Upper lobe of right lung (tissue), 1 donor: ENCODE measurements at regions not wholly inside any gene's neighbourhood (a gene's known extent, or its start where the extent isn't known, plus 50 kb on each side); places are given as distances from the start of the nearest gene placed in this dataset.

Experiments used
- ATAC-seq: fragments of 200-7000 bp; cut with Tn5 transposase; one replicate; pipeline ENCODE4 v1.9.1; 2020; ENCODE audit warnings: mild to moderate bottlenecking, moderate library complexity
- DNase-seq: peaks from one replicate; pipeline ENCODE4 v3.0.0-alpha.2; 2020
- H3K27ac ChIP-seq: fragments of 200-600 bp; one replicate; pipeline ENCODE4 v1.8.0; 2022
- H3K27me3 ChIP-seq: fragments of 200-600 bp; one replicate; pipeline ENCODE4 v1.8.0; 2022; ENCODE audit warnings: mild to moderate bottlenecking
- H3K36me3 ChIP-seq: fragments of 200-600 bp; one replicate; pipeline ENCODE4 v1.8.0; 2022
- H3K4me1 ChIP-seq: fragments of 200-600 bp; one replicate; pipeline ENCODE4 v1.8.0; 2022
- H3K4me3 ChIP-seq: fragments of 200-600 bp; one replicate; pipeline ENCODE4 v1.8.0; 2022; ENCODE audit warnings: mild to moderate bottlenecking
- H3K9me3 ChIP-seq: fragments of 200-600 bp; one replicate; pipeline ENCODE4 v1.8.0; 2022
- CTCF ChIP-seq: fragments of 200-600 bp; IDR thresholded peaks from one replicate; pipeline ENCODE4 v1.8.0; 2022; ENCODE audit warnings: antibody characterized with exemption
- intact Hi-C: fragments of 100-400 bp; cut with DNase I; formaldehyde crosslinking; loops from one replicate; pipeline ENCODE4 v1.11.0; 2022
- donor health status: DM: no; HTN: yes; CAD: no; lungs with severe emphysema.

- Histone ChIP-seq H3K27ac (no peak overlapping the region), H3K27me3 (no peaks in the 10 kb centered on the region), H3K4me1 (no peaks in the 10 kb centered on the region), H3K4me3 (no peak overlapping the region), H3K36me3 (no peaks in the 10 kb centered on the region), H3K9me3 (no peaks in the 10 kb centered on the region)
- DNase-seq (no peak), ATAC-seq (no peak)
- intact Hi-C loops, result no loop called here
- TF ChIP-seq CTCF, result no peak
These were observed 366.0 kb downstream of the BRD1 start for GRCh38 chr22:49461674-49462073.

DNA sequence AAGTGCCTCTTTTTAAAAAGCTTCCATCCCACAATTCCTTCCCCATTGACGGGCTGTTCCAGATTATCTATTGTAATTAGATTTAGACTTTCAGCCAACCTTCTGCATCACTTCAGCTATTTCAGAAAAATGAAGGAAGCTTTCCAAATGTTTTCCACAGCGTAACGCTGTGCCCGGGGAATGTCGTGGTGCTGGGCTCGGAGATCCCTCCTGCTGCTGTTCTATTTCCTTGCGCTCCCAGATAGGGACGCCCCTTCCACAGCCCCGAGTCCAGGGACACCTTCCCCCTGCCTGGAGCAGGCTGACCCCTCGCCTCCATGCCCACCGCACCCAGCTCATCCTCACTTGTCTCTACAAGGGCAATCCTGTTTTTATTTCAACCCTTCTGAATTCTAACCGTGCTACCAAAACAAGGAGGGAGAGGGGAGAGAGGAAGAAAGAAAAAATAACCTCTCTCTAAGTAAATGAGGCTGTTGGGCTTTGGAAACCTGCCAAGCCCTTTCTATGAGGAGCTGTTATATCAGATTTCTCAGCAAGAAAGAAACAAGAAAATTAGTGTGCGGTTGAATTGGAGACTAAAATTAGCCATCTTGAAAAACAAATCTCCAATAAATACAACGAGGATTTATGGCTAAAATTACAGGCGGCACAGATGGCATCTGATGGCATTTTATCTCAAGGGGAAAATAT is 366.9 kb downstream of the BRD1 start:
- H3K36me3 ChIP-seq, result no peaks in the 10 kb centered on the region
- H3K4me3 ChIP-seq, result no peak overlapping the region
- H3K27me3 ChIP-seq, result no peaks in the 10 kb centered on the region
- DNase-seq, result peak; percentile 29
- no peaks in the 10 kb centered on the region for H3K4me1 ChIP-seq
- intact Hi-C loops, result no loop called here
- H3K9me3 ChIP-seq, result no peaks in the 10 kb centered on the region
- ATAC-seq, result no peak
- no peak for TF ChIP-seq CTCF
- no peak overlapping the region for H3K27ac ChIP-seq

DNA sequence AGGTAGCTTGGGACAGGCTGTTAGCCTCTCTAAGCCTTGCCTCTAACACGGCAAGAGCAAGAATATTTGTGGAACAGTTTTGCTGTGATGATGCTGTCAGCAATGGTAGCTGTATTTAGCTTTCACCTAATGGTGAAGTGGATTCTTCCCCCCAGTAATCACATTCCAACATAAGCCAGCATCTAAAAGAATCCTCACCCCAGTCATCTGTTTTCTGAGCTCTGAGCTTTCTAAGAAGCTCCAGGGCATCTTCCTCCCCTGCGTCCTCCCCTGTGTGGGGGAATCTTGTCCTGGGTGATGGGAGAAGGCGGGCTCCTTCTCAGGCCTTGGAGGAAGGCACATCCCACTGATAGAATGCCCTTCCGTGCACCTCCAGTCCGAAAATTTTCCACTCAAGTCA is 367.6 kb downstream of the BRD1 start:
- DNase-seq (peak; percentile 6), ATAC-seq (no peak)
- H3K9me3 ChIP-seq, result no peaks in the 10 kb centered on the region
- no peaks in the 10 kb centered on the region for H3K4me1 ChIP-seq
- no peaks in the 10 kb centered on the region for H3K36me3 ChIP-seq
- intact Hi-C loops, result no loop called here
- H3K27ac ChIP-seq, result no peak overlapping the region
- H3K4me3 ChIP-seq, result no peak overlapping the region
- no peak for TF ChIP-seq CTCF
- H3K27me3 ChIP-seq, result no peaks in the 10 kb centered on the region

- DNase-seq, result no peak
- H3K4me3 ChIP-seq, result no peak overlapping the region
- TF ChIP-seq CTCF, result no peak
- H3K4me1 ChIP-seq, result no peaks in the 10 kb centered on the region
- no peaks in the 10 kb centered on the region for H3K9me3 ChIP-seq
- H3K36me3 ChIP-seq, result no peaks in the 10 kb centered on the region
- no peak for ATAC-seq
- intact Hi-C loops, result no loop called here
- H3K27me3 ChIP-seq, result peaks cover 4% of the 10 kb centered on the region
- H3K27ac ChIP-seq, result no peak overlapping the region
These were observed 369.0 kb downstream of the BRD1 start for GRCh38 chr22:49458708-49459099.

DNA sequence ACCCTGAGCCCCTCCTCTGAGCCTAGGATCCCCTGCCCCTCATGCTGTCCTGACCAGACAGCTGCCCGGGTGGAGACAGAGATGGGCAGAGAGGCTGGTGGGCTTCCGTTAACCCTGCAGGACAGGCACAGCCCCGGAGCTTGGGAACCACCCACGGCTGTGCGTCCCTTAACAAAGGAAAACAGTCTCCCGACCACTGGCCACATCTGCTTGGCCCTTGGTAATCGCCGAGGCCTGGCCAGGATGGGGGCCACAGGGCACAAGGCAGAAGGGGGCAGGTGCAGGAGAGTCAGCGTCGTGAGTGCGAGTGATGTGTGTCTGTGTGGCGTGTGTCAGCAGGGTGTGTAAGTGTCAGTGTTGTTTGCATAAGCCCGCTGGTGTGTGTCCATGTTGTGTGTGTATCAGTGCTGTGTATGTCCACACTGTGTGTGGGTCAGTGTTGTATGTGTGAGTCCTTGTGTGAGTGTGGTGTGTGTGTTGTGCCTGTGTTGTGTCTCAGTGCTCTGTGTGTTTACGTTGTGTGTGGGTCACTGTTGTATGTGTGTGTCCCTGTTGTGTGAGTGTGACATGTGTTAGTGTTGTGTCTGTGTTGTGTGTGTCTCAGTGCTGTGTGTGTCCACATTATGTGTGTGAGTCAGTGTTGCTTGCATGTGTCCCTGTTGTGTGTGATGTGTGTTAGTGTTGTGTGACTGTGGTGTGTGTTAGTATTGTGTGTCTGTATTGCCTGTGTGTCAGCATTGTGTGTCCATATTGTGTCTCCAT is 369.5 kb downstream of the BRD1 start:
- TF ChIP-seq CTCF, result no peak
- peak; percentile 8 for ATAC-seq
- Histone ChIP-seq H3K36me3 (no peaks in the 10 kb centered on the region), H3K4me1 (no peaks in the 10 kb centered on the region), H3K4me3 (no peak overlapping the region), H3K27me3 (peaks cover 4% of the 10 kb centered on the region), H3K9me3 (no peaks in the 10 kb centered on the region), H3K27ac (no peak overlapping the region)
- no peak for DNase-seq
- intact Hi-C loops, result no loop called here
